CD1c-positive myeloid dendritic cell (primary cell): ENCODE measurements at regions not wholly inside any gene's neighbourhood (a gene's known extent, or its start where the extent isn't known, plus 50 kb on each side); places are given as distances from the start of the nearest gene placed in this dataset.

Experiments
- DNase-seq: peaks from one replicate; pipeline ENCODE4 v3.0.0-alpha.2; 2016; ENCODE audit errors: extremely low spot score

DNA sequence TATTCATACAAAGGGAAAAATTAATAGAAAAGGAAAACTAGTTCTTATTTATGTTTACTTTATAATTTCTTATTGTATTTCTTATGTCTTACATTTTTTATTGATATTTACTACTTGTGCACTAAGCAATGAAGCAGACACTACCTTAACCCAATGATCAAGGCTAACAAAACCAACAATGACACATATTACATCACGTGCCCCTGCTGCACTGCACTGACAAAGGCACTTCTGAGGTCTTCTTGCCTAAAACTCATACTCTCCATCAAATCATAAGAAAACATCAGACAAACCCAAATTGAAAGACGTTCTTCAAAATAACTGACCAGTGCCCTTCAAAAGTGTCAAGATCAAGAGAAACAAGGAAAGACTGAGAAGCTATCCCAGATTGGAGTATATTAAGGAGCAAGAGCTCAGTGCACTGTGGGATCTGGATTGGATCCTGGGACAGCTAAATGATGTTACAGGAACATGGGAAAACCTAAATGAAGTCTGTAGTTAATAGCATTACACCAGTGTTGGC, 230.9 kb downstream of the AUH start:
- no peak for DNase-seq

DNA sequence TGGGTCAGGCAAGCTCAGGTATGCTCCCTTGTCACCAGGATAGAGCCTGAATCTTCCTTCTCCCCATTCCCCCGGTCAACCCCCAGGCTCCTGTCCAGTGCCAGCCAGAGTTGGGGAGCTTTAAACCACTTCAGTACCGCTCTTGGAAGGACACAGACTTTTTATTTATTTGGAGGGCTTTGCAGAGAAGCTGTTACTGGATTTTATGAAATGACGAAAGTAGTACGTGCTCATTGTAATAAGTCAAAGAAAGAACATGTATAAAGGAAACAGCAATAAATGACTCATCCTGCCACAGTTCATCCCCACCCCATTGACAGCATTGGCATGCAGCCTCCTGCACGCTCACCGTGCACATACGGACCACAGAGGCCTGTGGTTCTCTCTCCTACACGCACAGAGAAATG, 230.3 kb downstream of the AUH start:
- DNase-seq = peak; percentile 62

DNA sequence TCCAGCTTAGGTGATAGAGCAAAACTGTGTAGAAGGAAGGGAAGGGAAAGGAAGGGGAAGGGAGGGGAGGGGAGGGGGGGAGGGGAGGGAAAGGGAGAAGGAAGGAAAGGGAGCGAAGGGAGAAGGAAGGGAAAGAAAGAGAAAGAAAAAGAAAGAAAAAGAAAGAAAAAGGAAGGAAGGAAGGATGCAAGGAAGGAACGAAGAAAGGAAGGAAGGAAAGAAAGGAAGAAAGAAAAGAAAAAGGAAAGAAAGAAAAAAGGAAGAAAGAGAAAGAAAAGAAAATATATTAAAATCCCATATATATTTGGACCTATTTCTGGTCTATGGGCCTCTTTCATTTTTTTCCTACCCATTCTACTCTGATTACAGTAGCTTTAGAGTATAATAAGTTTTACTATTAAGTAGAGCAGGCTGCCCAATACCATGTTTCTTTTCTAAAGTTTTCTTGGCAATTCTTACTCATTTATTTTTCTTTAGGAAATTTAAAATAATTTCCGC, 229.1 kb downstream of the AUH start:
- no peak for DNase-seq

GRCh38 chr9:91134608-91135007, 227.1 kb downstream of the AUH start:
- no peak for DNase-seq

GRCh38 chr9:91137391-91137790, 224.3 kb downstream of the AUH start:
- DNase-seq = no peak

DNA sequence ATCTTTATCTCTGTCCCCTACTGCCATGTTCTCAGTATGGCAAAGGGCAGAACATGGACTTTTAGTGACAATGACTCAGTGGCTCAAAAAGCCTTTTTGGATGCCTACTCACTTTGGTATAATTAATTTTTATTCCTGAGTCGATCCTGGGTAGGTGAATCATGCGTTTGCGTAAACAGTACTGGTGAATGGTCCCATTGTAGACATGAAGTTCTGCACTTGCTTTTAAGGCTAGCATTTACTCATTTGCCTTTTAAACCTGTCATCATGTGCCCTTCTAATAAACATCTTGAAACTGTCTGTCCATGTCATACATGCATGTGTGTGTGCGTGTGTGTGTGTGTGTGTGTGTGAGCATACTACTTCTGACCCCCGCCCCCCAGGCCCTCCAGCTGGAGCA, 223.0 kb downstream of the AUH start:
- DNase-seq = no peak

DNA sequence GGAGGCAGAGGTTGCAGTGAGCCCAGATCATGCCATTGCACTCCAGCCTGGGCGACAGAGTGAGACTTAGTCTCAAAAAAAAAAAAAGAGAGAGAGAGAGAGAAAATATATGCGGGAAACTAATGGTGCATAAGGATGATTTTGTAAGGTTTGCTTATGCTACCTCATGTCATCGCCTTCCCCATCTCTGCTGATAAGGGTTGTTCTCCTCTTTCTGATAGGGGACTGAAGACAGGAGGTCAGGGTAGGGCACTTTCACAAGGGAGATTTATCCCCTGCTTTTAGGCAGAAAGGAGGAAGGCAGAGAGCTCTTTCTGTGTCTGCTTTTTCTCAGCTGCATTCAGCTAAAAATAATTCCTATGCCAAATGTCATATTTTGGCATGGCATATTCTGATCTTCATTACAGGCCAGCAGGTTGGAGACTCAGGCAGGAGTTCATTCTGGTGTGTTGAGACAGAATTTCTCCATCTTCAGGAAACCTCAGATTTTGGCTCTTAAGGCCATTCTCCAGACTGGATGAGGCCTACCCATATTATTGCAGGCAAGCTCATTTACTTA, 220.2 kb downstream of the AUH start:
- DNase-seq = no peak

DNA sequence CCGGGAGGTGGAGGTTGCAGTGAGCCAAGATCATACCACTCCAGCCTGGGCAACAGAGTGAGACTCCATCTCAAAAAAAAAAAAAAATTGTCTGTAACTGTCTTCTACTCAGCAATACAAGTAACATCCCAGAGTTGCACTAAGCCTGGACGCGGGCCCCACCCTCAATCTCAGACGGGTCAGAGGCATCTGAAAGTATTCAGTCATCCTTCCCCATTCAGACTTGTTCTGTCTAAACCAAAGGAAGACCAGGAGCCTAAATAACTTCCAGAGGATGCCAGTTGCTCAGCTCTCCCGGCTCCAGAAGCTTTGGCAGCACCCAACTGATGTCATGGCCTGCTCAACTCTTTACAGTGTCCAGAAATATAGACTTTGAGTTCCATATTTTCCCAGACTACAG, 218.6 kb downstream of the AUH start:
- DNase-seq = peak; percentile 51

DNA sequence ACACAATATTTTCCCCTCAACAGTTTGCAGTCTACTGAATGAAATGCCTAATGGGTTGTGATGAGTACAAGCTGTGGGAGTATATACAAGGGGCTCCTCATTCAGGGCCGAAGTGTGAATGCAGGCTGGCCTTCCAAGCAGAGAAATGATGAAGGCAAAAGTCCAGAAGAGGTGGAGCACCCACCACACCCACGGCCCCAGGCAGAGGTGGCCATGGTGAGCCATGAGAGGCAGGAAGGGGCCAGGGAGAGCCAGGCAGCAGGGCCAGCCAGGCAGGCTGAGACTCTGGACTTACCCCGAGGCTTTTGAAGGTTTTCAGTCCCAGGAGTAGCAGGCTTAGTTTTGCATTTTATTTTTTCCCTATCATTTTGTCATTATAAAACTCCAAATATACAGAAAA, 218.1 kb downstream of the AUH start:
- DNase-seq = no peak

DNA sequence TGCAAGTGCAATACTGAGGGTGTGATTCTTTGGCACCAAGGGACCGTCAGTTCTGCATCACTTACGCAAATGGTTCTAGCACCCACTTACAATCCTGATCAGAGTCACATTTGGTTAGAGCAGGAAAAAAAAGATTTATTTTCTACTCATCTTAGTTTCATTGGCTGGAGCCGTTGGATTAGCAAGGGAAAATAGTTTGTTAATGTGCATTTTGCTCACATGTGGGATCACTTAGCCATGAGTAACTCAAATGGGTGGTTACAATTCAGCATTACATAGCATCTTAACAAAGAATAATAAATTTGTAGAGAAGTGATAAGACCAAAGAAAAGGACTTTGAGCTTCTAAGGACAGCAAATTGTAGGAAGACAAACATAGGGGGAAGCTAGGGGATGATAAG, 216.9 kb downstream of the AUH start:
- no peak for DNase-seq

- no peak for DNase-seq
Measured at GRCh38 chr9:91145496-91145895, 216.2 kb downstream of the AUH start.

- peak; percentile 97 for DNase-seq
Measured at GRCh38 chr9:91146391-91147019, 215.2 kb downstream of the AUH start.

GRCh38 chr9:91147079-91147708, 214.5 kb downstream of the AUH start:
- no peak for DNase-seq

- no peak for DNase-seq
Measured at GRCh38 chr9:91148306-91148705, 213.4 kb downstream of the AUH start.

DNA sequence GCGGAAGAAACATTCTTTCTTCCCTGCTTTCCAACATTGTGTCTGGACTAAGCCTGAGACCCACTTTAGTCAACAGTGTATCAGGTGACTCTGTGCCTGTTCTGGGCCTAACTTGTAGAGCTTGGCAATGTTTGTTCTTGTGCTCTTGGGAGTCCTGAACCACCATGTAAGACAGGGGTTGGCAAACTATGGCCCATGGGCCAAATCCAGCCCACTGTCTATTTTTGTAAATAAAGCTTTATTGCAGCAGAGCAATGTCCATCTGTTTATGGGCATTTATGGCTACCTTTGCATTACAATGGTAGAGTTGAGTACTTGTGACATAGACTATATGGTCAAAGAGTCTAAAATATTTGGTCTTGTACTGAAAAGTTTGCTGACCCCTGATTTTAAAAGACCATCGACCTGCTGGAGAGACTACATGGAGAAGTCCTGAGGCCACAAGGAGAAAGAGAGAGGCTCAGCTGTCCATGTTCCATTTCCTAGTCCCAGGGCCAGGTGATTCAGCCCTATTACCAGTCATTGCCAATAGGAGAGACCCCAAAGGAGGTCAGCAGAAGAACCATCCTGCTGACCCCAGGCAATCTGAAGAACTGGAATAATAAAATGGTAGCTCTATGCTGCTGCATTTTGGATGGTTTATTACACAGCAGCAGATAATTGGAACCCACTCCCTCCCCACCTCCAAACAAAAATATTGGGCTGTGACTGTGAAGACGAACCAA, 211.3 kb downstream of the AUH start:
- DNase-seq = no peak

GRCh38 chr9:91150998-91151717, 210.6 kb downstream of the AUH start:
- DNase-seq = peak; percentile 97

GRCh38 chr9:91151718-91152095, 210.0 kb downstream of the AUH start:
- DNase-seq = peak; percentile 85

DNA sequence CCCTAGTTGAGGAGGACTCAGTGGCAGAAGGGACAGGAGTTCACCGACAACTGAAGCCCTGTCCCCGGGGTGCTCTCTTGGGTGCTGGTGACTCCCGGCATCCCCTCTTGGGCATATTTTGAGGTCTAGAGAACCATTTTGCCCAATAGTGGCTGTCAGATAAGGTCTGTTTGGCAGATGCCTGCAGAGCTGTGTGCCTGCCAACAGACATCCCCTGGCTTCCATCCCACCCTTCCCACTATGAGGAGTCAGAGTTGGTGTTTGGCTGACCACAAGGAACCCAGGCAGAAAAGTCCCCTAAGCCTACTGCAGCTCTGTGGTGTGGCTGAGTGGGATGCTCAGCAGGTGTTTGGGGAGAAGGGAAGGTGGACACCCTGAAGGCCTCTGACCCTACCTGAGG, 207.0 kb downstream of the AUH start:
- no peak for DNase-seq

DNA sequence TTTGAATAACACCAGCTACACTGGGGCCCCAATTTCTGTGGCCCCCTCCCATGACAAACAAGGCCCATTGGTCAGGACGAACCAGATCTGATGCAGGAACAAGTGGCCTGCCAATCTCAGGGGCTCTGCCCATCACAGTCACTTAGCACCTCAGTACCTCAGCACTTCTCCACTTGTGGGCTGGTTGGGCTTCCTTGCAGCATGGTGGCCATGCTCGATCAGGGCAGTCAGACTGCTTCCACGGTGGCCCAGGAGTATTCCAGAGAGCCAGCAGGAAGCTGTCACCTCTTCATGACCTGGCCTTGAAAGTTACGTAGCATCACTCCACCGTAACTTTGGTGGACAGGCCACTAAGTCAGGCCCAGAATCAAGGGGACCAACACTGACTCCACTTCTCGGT, 206.5 kb downstream of the AUH start:
- no peak for DNase-seq

DNA sequence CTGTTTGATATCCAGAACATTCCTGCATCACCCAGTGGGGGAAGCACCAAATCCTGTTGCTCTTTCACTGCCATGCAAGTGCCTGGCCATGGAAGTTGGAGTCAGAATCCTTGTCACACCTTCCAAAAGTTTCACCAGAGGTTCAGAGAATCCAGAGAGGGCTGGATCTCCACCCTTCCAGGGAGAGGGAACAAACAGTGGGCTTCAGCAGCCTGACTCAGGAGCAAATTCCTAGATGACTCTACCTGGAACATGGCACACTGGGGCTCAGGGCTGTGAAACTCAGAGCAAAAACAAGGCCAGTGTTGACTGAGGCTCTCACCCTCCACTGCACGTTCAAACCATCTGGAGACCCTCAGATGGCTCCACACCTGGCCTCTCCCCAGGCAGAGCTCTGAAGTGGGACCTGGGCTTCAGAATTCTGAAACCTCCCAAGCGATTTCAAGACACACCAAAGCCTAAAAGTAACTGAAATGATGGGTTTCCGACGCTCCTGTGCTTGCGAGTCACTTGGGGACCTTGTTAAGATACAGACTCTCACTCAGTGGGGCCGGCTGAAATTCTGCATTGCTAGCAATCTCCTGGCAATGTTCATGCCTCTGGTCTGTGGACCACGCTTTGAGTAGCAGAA, 205.9 kb downstream of the AUH start:
- DNase-seq = no peak

DNA sequence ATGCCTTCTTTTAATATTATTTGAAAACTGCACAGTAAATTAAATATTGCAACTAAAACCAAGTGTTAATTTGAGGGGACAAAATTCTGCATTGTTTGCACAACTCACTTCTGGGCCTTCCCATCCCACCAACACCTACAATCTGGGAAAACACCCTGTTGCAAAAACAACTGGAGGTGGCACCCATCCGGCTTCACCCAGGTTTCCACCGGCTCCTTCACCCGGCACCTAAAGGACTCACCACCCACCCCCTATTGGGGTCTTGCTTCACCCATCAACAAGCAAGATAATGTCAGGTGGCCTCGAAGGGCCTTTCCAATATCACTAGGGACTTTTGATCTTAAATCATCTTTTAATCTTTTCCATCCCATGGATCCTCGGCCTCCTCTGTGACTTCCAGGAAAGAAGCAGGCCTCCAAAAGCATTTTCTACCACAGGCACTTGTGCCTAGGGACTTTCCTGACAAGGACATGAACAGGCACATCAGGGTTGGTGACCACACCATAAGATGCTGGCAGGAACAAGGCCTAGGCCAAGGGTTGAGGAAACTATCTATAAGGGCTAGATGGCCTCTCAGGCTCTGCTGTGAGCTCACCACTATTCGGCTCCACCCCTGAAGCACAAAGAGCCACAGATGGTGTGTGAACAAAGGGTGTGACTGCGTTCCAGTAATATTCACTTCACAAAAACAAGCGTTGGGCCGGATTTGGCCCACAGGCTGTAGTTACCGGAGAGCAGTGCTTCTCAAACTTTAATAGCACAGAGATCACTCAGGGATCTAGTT, 205.1 kb downstream of the AUH start:
- DNase-seq = no peak
